ENCODE measurements at regions not wholly inside any gene's neighbourhood (a gene's known extent, or its start where the extent isn't known, plus 50 kb on each side); places are given as distances from the start of the nearest gene placed in this dataset.

- Histone ChIP-seq H3K9ac (ENCODE audit: insufficient read depth, low read length) (no peak overlapping the region), H2AFZ (ENCODE audit: low read length) (no peak overlapping the region), H3K4me1 (ENCODE audit: control insufficient read depth, extremely low read depth, insufficient read depth, low read length) (no peaks in the 10 kb centered on the region), H4K20me1 (ENCODE audit: control insufficient read depth, extremely low read depth, insufficient read depth, low read length) (no peaks in the 10 kb centered on the region), H3K4me3 (replicated peaks in 1 of 4; ENCODE audit: control extremely low read depth in 1 of 4, insufficient read depth in 1 of 4, low read depth in 3 of 4, low read length in 4 of 4) (no peak overlapping the region), H3K9me3 (ENCODE audit: control insufficient read depth, insufficient read depth, low read depth, low read length) (no peaks in the 10 kb centered on the region), H3K27me3 (ENCODE audit: control insufficient read depth, insufficient read depth, low read length) (no peaks in the 10 kb centered on the region), H3K36me3 (ENCODE audit: control insufficient read depth, insufficient read depth, low read length) (no peaks in the 10 kb centered on the region), H3K79me2 (ENCODE audit: control insufficient read depth, insufficient read depth, low read length) (no peaks in the 10 kb centered on the region), H3K4me2 (ENCODE audit: extremely low read depth, insufficient read depth, low read length) (no peak overlapping the region), H3K27ac (ENCODE audit: insufficient read depth, low read length) (no peak overlapping the region)
- TF ChIP-seq, protein P1, sequence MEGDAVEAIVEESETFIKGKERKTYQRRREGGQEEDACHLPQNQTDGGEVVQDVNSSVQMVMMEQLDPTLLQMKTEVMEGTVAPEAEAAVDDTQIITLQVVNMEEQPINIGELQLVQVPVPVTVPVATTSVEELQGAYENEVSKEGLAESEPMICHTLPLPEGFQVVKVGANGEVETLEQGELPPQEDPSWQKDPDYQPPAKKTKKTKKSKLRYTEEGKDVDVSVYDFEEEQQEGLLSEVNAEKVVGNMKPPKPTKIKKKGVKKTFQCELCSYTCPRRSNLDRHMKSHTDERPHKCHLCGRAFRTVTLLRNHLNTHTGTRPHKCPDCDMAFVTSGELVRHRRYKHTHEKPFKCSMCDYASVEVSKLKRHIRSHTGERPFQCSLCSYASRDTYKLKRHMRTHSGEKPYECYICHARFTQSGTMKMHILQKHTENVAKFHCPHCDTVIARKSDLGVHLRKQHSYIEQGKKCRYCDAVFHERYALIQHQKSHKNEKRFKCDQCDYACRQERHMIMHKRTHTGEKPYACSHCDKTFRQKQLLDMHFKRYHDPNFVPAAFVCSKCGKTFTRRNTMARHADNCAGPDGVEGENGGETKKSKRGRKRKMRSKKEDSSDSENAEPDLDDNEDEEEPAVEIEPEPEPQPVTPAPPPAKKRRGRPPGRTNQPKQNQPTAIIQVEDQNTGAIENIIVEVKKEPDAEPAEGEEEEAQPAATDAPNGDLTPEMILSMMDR (conservative IDR thresholded peaks at IDR 0.05 in 1 of 2, IDR thresholded peaks at IDR 0.05 in 1 of 2; ENCODE audit: low read depth in 1 of 2, low read length in 2 of 2) = no peak
- no peak for TF ChIP-seq EZH2 (IDR thresholded peaks at IDR 0.05; ENCODE audit: low read length, missing control alignments)
- DNase-seq (ENCODE audit: low read depth in 2 of 2) = no peak
Measured at GRCh38 chr9:126171641-126172040, 155.0 kb upstream of the MVB12B start.

DNA sequence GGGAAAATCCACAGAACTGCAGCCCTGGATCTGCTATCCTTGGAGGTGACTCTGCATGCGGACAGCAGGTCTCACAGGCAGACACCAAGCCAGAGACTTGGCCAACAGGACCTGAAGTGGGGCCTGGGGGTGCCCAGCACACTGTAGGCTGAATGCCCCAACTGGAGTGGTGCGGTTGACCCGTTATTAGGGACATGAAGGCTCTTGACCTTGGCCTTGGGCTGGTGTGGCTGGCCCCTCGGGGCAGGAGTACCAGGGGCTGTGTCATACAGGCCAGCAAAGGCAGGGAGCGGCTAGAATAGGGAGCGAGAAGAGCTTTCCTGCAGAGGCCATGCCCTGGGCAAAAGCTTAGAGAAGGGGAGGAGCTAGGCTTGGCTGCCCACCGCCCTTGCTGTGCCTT lies 153.2 kb upstream of the MVB12B start:
- no peak for TF ChIP-seq EZH2 (IDR thresholded peaks at IDR 0.05; ENCODE audit: low read length, missing control alignments)
- TF ChIP-seq, protein P1 (conservative IDR thresholded peaks at IDR 0.05 in 1 of 2, IDR thresholded peaks at IDR 0.05 in 1 of 2; ENCODE audit: low read depth in 1 of 2, low read length in 2 of 2) = no peak
- no peaks in the 10 kb centered on the region for H4K20me1 ChIP-seq (ENCODE audit: control insufficient read depth, extremely low read depth, insufficient read depth, low read length)
- no peak overlapping the region for H2AFZ ChIP-seq (ENCODE audit: low read length)
- no peak overlapping the region for H3K9ac ChIP-seq (ENCODE audit: insufficient read depth, low read length)
- no peaks in the 10 kb centered on the region for H3K4me1 ChIP-seq (ENCODE audit: control insufficient read depth, extremely low read depth, insufficient read depth, low read length)
- H3K4me2 ChIP-seq (ENCODE audit: extremely low read depth, insufficient read depth, low read length) = no peak overlapping the region
- H3K4me3 ChIP-seq (replicated peaks in 1 of 4; ENCODE audit: control extremely low read depth in 1 of 4, insufficient read depth in 1 of 4, low read depth in 3 of 4, low read length in 4 of 4) = no peak overlapping the region
- H3K27me3 ChIP-seq (ENCODE audit: control insufficient read depth, insufficient read depth, low read length) = no peaks in the 10 kb centered on the region
- no peak overlapping the region for H3K27ac ChIP-seq (ENCODE audit: insufficient read depth, low read length)
- H3K9me3 ChIP-seq (ENCODE audit: control insufficient read depth, insufficient read depth, low read depth, low read length) = no peaks in the 10 kb centered on the region
- no peaks in the 10 kb centered on the region for H3K36me3 ChIP-seq (ENCODE audit: control insufficient read depth, insufficient read depth, low read length)
- no peak for DNase-seq (ENCODE audit: low read depth in 2 of 2)
- H3K79me2 ChIP-seq (ENCODE audit: control insufficient read depth, insufficient read depth, low read length) = no peaks in the 10 kb centered on the region

GRCh38 chr9:126173929-126174328 lies 152.7 kb upstream of the MVB12B start:
- Histone ChIP-seq H3K4me1 (ENCODE audit: control insufficient read depth, extremely low read depth, insufficient read depth, low read length) (no peaks in the 10 kb centered on the region), H4K20me1 (ENCODE audit: control insufficient read depth, extremely low read depth, insufficient read depth, low read length) (no peaks in the 10 kb centered on the region), H3K27ac (ENCODE audit: insufficient read depth, low read length) (no peak overlapping the region), H3K27me3 (ENCODE audit: control insufficient read depth, insufficient read depth, low read length) (no peaks in the 10 kb centered on the region), H3K4me3 (replicated peaks in 1 of 4; ENCODE audit: control extremely low read depth in 1 of 4, insufficient read depth in 1 of 4, low read depth in 3 of 4, low read length in 4 of 4) (no peak overlapping the region), H3K9me3 (ENCODE audit: control insufficient read depth, insufficient read depth, low read depth, low read length) (no peaks in the 10 kb centered on the region), H3K9ac (ENCODE audit: insufficient read depth, low read length) (no peak overlapping the region), H3K79me2 (ENCODE audit: control insufficient read depth, insufficient read depth, low read length) (no peaks in the 10 kb centered on the region), H2AFZ (ENCODE audit: low read length) (no peak overlapping the region), H3K4me2 (ENCODE audit: extremely low read depth, insufficient read depth, low read length) (no peak overlapping the region), H3K36me3 (ENCODE audit: control insufficient read depth, insufficient read depth, low read length) (no peaks in the 10 kb centered on the region)
- no peak for DNase-seq (ENCODE audit: low read depth in 2 of 2)
- TF ChIP-seq EZH2 (IDR thresholded peaks at IDR 0.05; ENCODE audit: low read length, missing control alignments) = no peak
- TF ChIP-seq, protein P1 (conservative IDR thresholded peaks at IDR 0.05 in 1 of 2, IDR thresholded peaks at IDR 0.05 in 1 of 2; ENCODE audit: low read depth in 1 of 2, low read length in 2 of 2) = no peak

Measured in fibroblast of lung (primary cell).